ENCODE measurements at regions not wholly inside any gene's neighbourhood (a gene's known extent, or its start where the extent isn't known, plus 50 kb on each side); places are given as distances from the start of the nearest gene placed in this dataset.

- Histone ChIP-seq H3K79me2 (ENCODE audit: insufficient read depth) (no peaks in the 10 kb centered on the region), H3K9me3 (no peaks in the 10 kb centered on the region), H3K4me3 (ENCODE audit: low read depth in 2 of 2, low read length in 1 of 2) (no peak overlapping the region), H3F3A (replicated peaks; ENCODE audit: insufficient read depth) (no peaks in the 10 kb centered on the region), H3K36me3 (replicated peaks in 1 of 2; ENCODE audit: control insufficient read depth in 1 of 2, insufficient read depth in 2 of 2, low read length in 1 of 2) (no peaks in the 10 kb centered on the region), H3K27ac (ENCODE audit: low read depth in 2 of 2, low read length in 1 of 2) (no peak overlapping the region), H2AFZ (ENCODE audit: low read depth) (no peak overlapping the region), H3K4me1 (ENCODE audit: control insufficient read depth in 1 of 2, insufficient read depth in 2 of 2, low read depth in 1 of 2, low read length in 1 of 2) (no peaks in the 10 kb centered on the region), H3K4me2 (no peak overlapping the region), H3K9ac (no peak overlapping the region), H3K27me3 (ENCODE audit: insufficient read depth) (no peaks in the 10 kb centered on the region), H3K9me2 (no peaks in the 10 kb centered on the region), H4K20me1 (ENCODE audit: insufficient read depth) (no peaks in the 10 kb centered on the region)
- POLR2A ChIA-PET = no interaction called here
- CTCF ChIA-PET = interaction anchor here (1.2 kb wide), 1 partner anchor 10 kb away, joined by 4 read pairs; no protein-coding TSS in a partner anchor
- 9% methylated on average over 2 of the region's 2 CpGs for WGBS (ENCODE audit: low lambda C conversion rate)
- no peak for DNase-seq
- no peak for TF ChIP-seq POLR2AphosphoS5 (IDR thresholded peaks at IDR 0.05; ENCODE audit: low read depth, low read length)
- no peak for TF ChIP-seq NFIC (IDR thresholded peaks at IDR 0.05; ENCODE audit: borderline replicate concordance)
- TF ChIP-seq SIN3A (IDR thresholded peaks at IDR 0.05; ENCODE audit: borderline replicate concordance, low read depth, low read length) = no peak
- no peak for TF ChIP-seq PBX3 (IDR thresholded peaks at IDR 0.05)
- TF ChIP-seq JUND (IDR thresholded peaks at IDR 0.05) = no peak
- no peak for TF ChIP-seq CHD2 (IDR thresholded peaks at IDR 0.05; ENCODE audit: low read length, partially characterized antibody)
- TF ChIP-seq MXI1 (IDR thresholded peaks at IDR 0.05; ENCODE audit: low read depth, low read length) = no peak
- no peak for TF ChIP-seq TCF12 (IDR thresholded peaks at IDR 0.05)
- TF ChIP-seq ELF1 (IDR thresholded peaks at IDR 0.05) = no peak
- TF ChIP-seq IRF3 (IDR thresholded peaks at IDR 0.05; ENCODE audit: low read depth, low read length) = no peak
- no peak for TF ChIP-seq EZH2phosphoT487 (IDR thresholded peaks at IDR 0.05; ENCODE audit: borderline replicate concordance, low read depth)
- no peak for TF ChIP-seq REST (IDR thresholded peaks at IDR 0.05; ENCODE audit: low read depth, low read length)
- no peak for TF ChIP-seq GATA2 (CRISPR knock-in tag; IDR thresholded peaks at IDR 0.05)
- no peak for TF ChIP-seq FOXM1 (IDR thresholded peaks at IDR 0.05; ENCODE audit: low read depth)
Measured at GRCh38 chr2:156221703-156222102, 110.8 kb downstream of the NR4A2 start.
